ENCODE measurements at regions not wholly inside any gene's neighbourhood (a gene's known extent, or its start where the extent isn't known, plus 50 kb on each side); places are given as distances from the start of the nearest gene placed in this dataset.

- DNase-seq (ENCODE audit: extremely low read depth in 1 of 2, low read depth in 1 of 2): no peak
Measured at GRCh38 chr20:52500157-52500556, 308.6 kb upstream of the ZFP64 start.

DNA sequence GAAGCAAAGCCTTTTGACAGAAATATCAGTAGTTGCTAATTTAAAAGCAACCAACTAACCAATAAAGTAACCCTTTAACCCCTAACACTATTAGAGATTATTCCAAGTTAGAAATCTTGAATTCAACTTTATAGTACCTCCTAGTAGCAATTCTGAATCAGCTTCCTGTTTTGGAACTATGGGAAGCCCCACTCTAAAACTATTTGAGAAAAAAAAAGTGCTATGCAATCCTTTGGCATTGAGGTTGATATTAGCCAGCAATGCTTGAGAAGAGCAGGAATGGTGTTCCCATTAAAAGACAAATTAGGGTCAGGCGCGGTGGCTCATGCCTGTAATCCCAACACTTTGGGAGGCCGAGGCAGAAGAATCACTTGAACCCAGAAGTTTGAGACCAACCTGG lies 306.2 kb upstream of the ZFP64 start:
- no peak for DNase-seq (ENCODE audit: extremely low read depth in 1 of 2, low read depth in 1 of 2)

DNA sequence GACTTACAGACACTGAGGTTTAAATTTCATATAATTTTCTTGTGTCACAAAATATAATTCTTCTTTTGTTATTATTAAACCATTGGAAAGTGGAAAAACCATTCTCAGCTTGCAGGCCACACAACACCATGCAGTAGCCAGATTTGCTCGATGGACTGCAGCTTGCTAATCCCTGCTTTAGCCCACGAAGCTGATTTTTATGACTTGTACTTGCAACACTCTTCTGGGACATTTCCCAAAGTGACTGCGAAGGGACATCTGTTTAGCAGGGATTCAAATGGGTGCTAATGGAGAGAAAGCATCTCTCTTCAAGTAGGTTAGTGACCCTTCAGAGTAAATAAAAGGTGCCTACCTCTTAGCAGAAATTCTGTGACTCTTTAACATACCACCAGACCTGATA lies 304.6 kb upstream of the ZFP64 start:
- no peak for DNase-seq (ENCODE audit: extremely low read depth in 1 of 2, low read depth in 1 of 2)

DNA sequence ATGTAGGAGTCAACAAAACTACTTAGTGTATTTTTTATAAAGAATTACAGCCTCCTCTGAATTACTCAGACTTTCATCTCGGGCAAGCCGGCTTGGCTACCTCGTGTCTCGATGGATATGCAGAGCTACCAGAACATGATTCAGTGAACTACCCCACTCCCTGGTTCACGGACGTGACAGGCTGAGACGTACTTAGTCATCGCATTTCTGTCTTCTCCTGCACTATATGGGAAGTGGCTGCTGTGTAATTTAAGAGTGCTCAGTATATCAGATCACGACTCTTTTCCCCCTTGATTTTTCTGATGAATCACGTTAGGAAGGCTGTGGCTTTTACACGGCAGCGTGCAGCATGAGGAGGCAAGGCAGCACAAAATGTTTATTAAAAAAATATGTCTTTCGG lies 302.7 kb upstream of the ZFP64 start:
- DNase-seq (ENCODE audit: extremely low read depth in 1 of 2, low read depth in 1 of 2): peak; percentile 14 to 53

DNA sequence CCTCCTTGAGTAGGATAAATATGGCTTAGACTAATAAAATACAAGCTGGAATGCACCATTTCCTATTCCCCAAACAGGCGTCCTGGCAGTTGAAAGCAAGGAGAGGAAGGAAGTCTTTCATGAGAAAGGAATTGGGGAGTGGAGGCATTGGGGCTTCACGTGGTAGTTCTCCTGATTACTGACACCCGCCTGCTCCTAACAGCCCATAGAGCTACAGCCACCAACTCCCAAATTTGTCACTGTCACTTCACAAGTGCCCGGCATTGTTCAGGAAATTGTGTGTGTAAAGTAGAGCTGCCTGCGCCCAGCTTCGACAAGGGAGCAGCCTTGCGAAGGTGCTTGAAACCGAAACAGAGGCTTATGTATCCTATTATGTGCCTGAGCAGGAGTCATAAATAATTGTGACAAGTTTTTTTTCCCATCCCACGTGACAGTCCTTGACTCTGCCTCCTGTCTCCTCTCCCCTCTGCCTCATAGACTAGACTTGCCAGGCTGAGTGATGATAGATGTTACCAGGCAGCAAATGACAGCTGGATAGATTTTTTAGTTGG lies 301.7 kb upstream of the ZFP64 start:
- DNase-seq (ENCODE audit: extremely low read depth in 1 of 2, low read depth in 1 of 2): no peak

GRCh38 chr20:52490711-52491430 lies 299.3 kb upstream of the ZFP64 start:
- DNase-seq (ENCODE audit: extremely low read depth in 1 of 2, low read depth in 1 of 2): no peak

DNA sequence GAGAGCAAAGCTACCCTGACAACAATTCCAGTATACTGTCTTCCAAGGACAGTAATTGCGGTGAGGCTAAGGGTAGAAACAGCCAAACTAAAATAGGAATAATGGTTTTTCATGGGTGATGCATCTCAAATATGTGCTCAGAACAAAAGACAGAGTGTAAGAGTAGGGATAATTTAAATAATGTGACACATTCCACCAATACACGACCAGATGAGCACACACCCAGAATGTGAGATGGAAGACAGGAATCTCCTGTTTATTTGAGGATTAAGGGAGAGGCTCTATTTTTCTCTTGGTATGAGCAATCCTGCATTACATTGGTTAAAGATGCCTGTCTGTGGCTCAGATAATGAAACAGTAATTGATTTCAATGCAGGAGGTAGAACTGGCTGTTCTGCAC lies 292.9 kb upstream of the ZFP64 start:
- no peak for DNase-seq (ENCODE audit: extremely low read depth in 1 of 2, low read depth in 1 of 2)

- DNase-seq (ENCODE audit: extremely low read depth in 1 of 2, low read depth in 1 of 2): no peak
Measured at GRCh38 chr20:52483382-52483781, 291.8 kb upstream of the ZFP64 start.

GRCh38 chr20:52482044-52482443 lies 290.5 kb upstream of the ZFP64 start:
- DNase-seq (ENCODE audit: extremely low read depth in 1 of 2, low read depth in 1 of 2): no peak

DNA sequence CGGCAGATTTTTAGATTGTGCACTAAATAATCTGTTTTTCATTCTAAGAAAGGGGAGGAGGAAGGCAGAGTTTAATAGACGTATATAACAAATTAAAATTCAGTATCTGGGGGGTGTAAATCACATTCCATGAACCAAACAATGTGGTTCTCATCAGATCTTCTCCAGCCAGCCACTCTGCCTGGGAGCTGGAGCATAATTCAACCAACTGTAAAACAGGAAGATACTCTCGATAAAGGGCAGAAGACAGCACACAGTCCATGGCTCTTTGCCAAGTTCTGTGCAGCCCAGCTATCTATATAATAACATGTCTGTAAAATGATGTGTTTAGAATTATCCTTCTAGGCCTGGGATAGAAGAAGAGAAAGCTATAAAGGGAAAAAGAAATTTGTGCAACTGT lies 289.9 kb upstream of the ZFP64 start:
- no peak for DNase-seq (ENCODE audit: extremely low read depth in 1 of 2, low read depth in 1 of 2)

GRCh38 chr20:52476074-52476750 lies 284.6 kb upstream of the ZFP64 start:
- no peak for DNase-seq (ENCODE audit: extremely low read depth in 1 of 2, low read depth in 1 of 2)

GRCh38 chr20:52473186-52473585 lies 281.6 kb upstream of the ZFP64 start:
- no peak for DNase-seq (ENCODE audit: extremely low read depth in 1 of 2, low read depth in 1 of 2)

- DNase-seq (ENCODE audit: extremely low read depth in 1 of 2, low read depth in 1 of 2): no peak
Measured at GRCh38 chr20:52470561-52470960, 279.0 kb upstream of the ZFP64 start.

DNA sequence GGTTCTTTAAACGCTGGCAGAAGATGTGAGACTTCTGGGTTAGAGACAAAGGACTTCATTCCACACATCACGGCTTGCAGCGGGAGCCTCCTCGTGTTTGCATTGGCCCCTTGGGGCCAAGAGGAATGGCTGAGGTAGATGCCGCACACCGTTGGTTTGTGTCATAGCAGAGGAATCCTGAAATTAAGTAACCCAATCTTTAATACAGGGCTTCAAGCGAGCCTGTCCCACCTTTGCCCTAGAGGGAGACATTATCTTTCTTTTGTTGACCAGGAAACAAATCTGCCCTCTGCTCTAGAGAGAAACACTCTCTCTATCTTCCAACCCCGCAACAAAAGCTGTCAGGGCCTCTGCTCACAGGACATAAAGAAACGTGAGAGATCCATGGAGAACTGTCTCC lies 277.5 kb upstream of the ZFP64 start:
- no peak for DNase-seq (ENCODE audit: extremely low read depth in 1 of 2, low read depth in 1 of 2)

GRCh38 chr20:52465991-52466390 lies 274.4 kb upstream of the ZFP64 start:
- DNase-seq (ENCODE audit: extremely low read depth in 1 of 2, low read depth in 1 of 2): no peak

GRCh38 chr20:52461582-52461981 lies 270.0 kb upstream of the ZFP64 start:
- DNase-seq (ENCODE audit: extremely low read depth in 1 of 2, low read depth in 1 of 2): no peak

DNA sequence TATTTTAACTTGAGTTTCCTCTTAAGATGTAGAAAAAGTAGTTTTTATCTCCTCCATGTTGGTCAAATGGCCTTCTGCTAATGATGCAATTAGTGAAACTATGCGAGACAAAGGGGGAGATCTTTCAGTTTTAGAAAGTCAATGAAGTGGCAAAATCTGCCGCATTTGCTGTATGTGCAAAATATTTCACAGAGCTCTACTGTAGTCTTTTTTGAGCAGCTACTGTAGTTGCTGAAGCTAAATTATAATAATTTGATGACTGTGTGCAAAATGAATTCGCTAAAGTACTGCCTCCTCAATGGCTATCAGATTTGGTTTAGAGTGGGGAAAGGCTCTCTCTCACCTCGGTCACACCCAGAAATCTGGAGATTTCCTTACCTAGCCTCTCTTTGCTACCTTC lies 267.6 kb upstream of the ZFP64 start:
- DNase-seq (ENCODE audit: extremely low read depth in 1 of 2, low read depth in 1 of 2): no peak

DNA sequence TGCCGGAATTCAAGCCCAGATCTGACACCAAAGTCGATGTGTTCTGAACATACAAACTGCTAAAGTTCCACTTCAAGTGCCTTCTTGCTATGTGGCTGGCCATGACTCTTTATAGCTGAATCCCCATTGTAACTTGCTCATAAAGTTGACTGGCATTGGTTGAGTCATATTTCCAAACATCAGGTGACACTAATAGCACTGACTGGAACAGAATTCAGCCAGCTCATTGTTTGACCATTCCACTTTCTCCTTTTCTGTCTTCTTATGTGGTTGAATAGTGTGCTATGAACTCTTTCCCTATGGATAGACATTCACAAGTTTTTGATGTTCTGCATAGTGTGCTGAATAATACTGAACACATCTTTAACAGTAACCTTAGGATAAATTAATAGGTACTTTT lies 266.2 kb upstream of the ZFP64 start:
- DNase-seq (ENCODE audit: extremely low read depth in 1 of 2, low read depth in 1 of 2): no peak

- no peak for DNase-seq (ENCODE audit: extremely low read depth in 1 of 2, low read depth in 1 of 2)
Measured at GRCh38 chr20:52454660-52455059, 263.1 kb upstream of the ZFP64 start.

- DNase-seq (ENCODE audit: extremely low read depth in 1 of 2, low read depth in 1 of 2): no peak
Measured at GRCh38 chr20:52448513-52449232, 257.1 kb upstream of the ZFP64 start.

DNA sequence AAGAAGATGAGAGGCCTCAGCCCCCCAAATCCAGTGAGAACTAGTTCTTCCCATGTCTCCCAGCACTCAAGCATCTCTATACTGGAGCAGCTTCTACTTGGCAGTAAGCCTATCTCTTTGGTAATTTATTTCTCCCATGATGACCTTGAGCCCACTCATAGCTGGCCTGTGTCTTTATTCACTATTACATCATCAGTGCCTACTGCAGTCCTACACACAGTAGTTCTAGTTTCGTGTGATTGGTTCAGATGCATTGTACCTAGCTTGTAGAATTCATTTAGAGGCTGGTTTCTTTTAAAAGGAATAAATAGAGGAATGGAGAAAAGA lies 255.6 kb upstream of the ZFP64 start:
- DNase-seq (ENCODE audit: extremely low read depth in 1 of 2, low read depth in 1 of 2): no peak
